ENCODE measurements at regions not wholly inside any gene's neighbourhood (a gene's known extent, or its start where the extent isn't known, plus 50 kb on each side); places are given as distances from the start of the nearest gene placed in this dataset.

GRCh38 chr16:87240211-87241136 lies 76.7 kb downstream of the C16orf95 start:
- TF ChIP-seq CTCF (IDR thresholded peaks at IDR 0.05; ENCODE audit: insufficient read depth, low read depth, low read length) (no peak), EZH2 (IDR thresholded peaks at IDR 0.05; ENCODE audit: insufficient read depth, low read length) (no peak)

Measured in astrocyte (in vitro differentiated cells and primary cell).